Endodermal cell (in vitro differentiated cells): ENCODE measurements at regions not wholly inside any gene's neighbourhood (a gene's known extent, or its start where the extent isn't known, plus 50 kb on each side); places are given as distances from the start of the nearest gene placed in this dataset.

Experiments
- DNase-seq: peaks from one replicate; pipeline ENCODE4 v3.0.0-alpha.2; 2017
- H3K27ac ChIP-seq: 2 replicates; pipeline ENCODE4 v1.5.1; 2013; ENCODE audit warnings: mild to moderate bottlenecking, low read depth, low read length, moderate library complexity
- H3K27me3 ChIP-seq: 2 replicates; pipeline ENCODE4 v1.6.1; 2013; ENCODE audit warnings: mild to moderate bottlenecking, low read length, moderate library complexity; ENCODE audit not compliant: insufficient read depth, control insufficient read depth, poor library complexity, severe bottlenecking
- H3K36me3 ChIP-seq: 2 replicates; pipeline ENCODE4 v1.7.0; 2013; ENCODE audit warnings: mild to moderate bottlenecking, low read length, moderate library complexity; ENCODE audit not compliant: control insufficient read depth, insufficient read depth
- H3K4me1 ChIP-seq: one replicate; pipeline ENCODE4 v1.7.0; 2013; ENCODE audit warnings: low read length; ENCODE audit not compliant: control insufficient read depth, insufficient read depth
- H3K4me3 ChIP-seq: 2 replicates; pipeline ENCODE4 v1.5.1; 2013; ENCODE audit warnings: mild to moderate bottlenecking, low read length, moderate library complexity
- H3K9ac ChIP-seq: 2 replicates; pipeline ENCODE4 v1.6.1; 2013; ENCODE audit warnings: mild to moderate bottlenecking, low read length, moderate library complexity; ENCODE audit not compliant: poor library complexity, severe bottlenecking; ENCODE audit errors: extremely low read depth
- H3K9me3 ChIP-seq: 2 replicates; pipeline ENCODE4 v1.6.1; 2013; ENCODE audit warnings: mild to moderate bottlenecking, low read length, moderate library complexity; ENCODE audit not compliant: control insufficient read depth
- H3K27ac Mint-ChIP-seq: 2 replicates; pipeline ENCODE4 v1.8.0; 2020; ENCODE audit warnings: mixed read lengths
- H3K27me3 Mint-ChIP-seq: 2 replicates; pipeline ENCODE4 v1.8.0; 2021; ENCODE audit warnings: mild to moderate bottlenecking, mixed read lengths; ENCODE audit not compliant: insufficient read depth
- H3K36me3 Mint-ChIP-seq: 2 replicates; pipeline ENCODE4 v1.8.0; 2020; ENCODE audit warnings: low read depth, mixed read lengths
- H3K4me1 Mint-ChIP-seq: 2 replicates; pipeline ENCODE4 v1.8.0; 2020; ENCODE audit warnings: mixed read lengths
- H3K4me3 Mint-ChIP-seq: 2 replicates; pipeline ENCODE4 v1.8.0; 2020; ENCODE audit warnings: mild to moderate bottlenecking, moderate library complexity, mixed read lengths
- H3K9me3 Mint-ChIP-seq: 2 replicates; pipeline ENCODE4 v1.8.0; 2020; ENCODE audit warnings: mild to moderate bottlenecking, mixed read lengths
- CTCF ChIP-seq: fragments of 200-600 bp; sonication (generic); conservative IDR thresholded peaks from 2 replicates; pipeline ENCODE4 v1.5.0; 2021; ENCODE audit warnings: antibody characterized with exemption, mild to moderate bottlenecking
- WGBS, 2 experiments: methylation state at CpG; one replicate each; pipeline versions ENCODE4 v1.1.5 to v1.1.7; 2013; ENCODE audit warnings: missing lambda C conversion rate in 2 of 2, mixed read lengths in 1 of 2; ENCODE audit not compliant: insufficient coverage in 1 of 2, insufficient read length in 1 of 2; 5-methylcytosine and 5-hydroxymethylcytosine counted together

GRCh38 chr1:47651311-47652089 lies 213.7 kb downstream of the FOXD2 start:
- H3K27me3 Mint-ChIP-seq: peaks cover 37% of the 10 kb centered on the region
- DNase-seq: peak; percentile 29

GRCh38 chr1:47655521-47656300 lies 217.9 kb downstream of the FOXD2 start:
- H3K36me3 ChIP-seq: no peaks in the 10 kb centered on the region
- no peak overlapping the region for H3K9ac ChIP-seq
- Mint-ChIP-seq H3K27me3 (peaks cover 48% of the 10 kb centered on the region), H3K4me3 (no peak overlapping the region), H3K9me3 (no peaks in the 10 kb centered on the region), H3K27ac (no peak overlapping the region), H3K4me1 (no peaks in the 10 kb centered on the region), H3K36me3 (no peaks in the 10 kb centered on the region)
- peaks cover 24% of the 10 kb centered on the region for H3K27me3 ChIP-seq
- no peak for TF ChIP-seq CTCF
- 89 to 93% methylated on average over 4 to 5 of the region's 5 CpGs for WGBS, 2 experiments
- H3K27ac ChIP-seq: no peak overlapping the region
- no peaks in the 10 kb centered on the region for H3K4me1 ChIP-seq
- no peaks in the 10 kb centered on the region for H3K9me3 ChIP-seq
- no peak overlapping the region for H3K4me3 ChIP-seq
- DNase-seq: peak; percentile 22

More at GRCh38 chr1:47651311-47652089, 213.7 kb downstream of the FOXD2 start:
- Mint-ChIP-seq H3K4me3 (no peak overlapping the region), H3K36me3 (no peaks in the 10 kb centered on the region), H3K27ac (no peak overlapping the region), H3K9me3 (no peaks in the 10 kb centered on the region), H3K4me1 (no peaks in the 10 kb centered on the region)
- Histone ChIP-seq H3K9ac (no peak overlapping the region), H3K27ac (no peak overlapping the region), H3K4me3 (no peak overlapping the region), H3K4me1 (no peaks in the 10 kb centered on the region), H3K36me3 (no peaks in the 10 kb centered on the region), H3K9me3 (no peaks in the 10 kb centered on the region), H3K27me3 (peaks cover 22% of the 10 kb centered on the region)
- 85 to 89% methylated on average over 8 to 9 of the region's 9 CpGs for WGBS, 2 experiments
- no peak for TF ChIP-seq CTCF

- H3K9me3 ChIP-seq: no peaks in the 10 kb centered on the region
- Mint-ChIP-seq H3K9me3 (no peaks in the 10 kb centered on the region), H3K36me3 (no peaks in the 10 kb centered on the region), H3K27me3 (peaks cover 54% of the 10 kb centered on the region), H3K4me3 (no peak overlapping the region), H3K27ac (no peak overlapping the region), H3K4me1 (no peaks in the 10 kb centered on the region)
- 92 to 94% methylated on average over 14 to 18 of the region's 18 CpGs for WGBS, 2 experiments
- no peak overlapping the region for H3K27ac ChIP-seq
- H3K27me3 ChIP-seq: peaks cover 24% of the 10 kb centered on the region
- no peak overlapping the region for H3K4me3 ChIP-seq
- DNase-seq: peak; percentile 17
- H3K36me3 ChIP-seq: no peaks in the 10 kb centered on the region
- H3K9ac ChIP-seq: no peak overlapping the region
- no peak for TF ChIP-seq CTCF
- no peaks in the 10 kb centered on the region for H3K4me1 ChIP-seq
Measured at GRCh38 chr1:47656719-47657685, 219.2 kb downstream of the FOXD2 start.
